ENCODE measurements at regions not wholly inside any gene's neighbourhood (a gene's known extent, or its start where the extent isn't known, plus 50 kb on each side); places are given as distances from the start of the nearest gene placed in this dataset.

DNA sequence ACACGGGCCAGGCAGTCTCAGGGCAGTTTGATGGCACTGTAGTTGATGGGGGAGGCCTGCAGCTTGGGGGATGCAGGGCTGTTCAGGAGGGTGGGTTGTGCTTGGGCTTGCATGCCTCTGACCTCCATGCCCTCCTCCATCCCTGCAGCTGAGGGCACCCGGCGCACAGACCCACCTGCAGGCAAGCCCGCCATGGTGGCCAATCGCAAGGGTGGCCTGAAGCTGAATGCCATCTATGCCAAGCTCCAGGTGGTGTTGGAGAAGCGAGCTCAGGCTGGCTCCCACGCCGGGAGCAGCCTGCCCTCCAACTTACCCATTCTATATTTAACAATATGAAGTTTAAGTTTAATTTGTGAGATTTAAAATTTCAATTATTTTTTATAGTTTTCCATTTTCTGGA is 228.7 kb upstream of the DPH6 start:
- intact Hi-C loops (cut with DNase I; ENCODE audit: low total_unique reads), result no loop called here
- H3K9me3 ChIP-seq, result no peaks in the 10 kb centered on the region
- H3K4me1 ChIP-seq, result no peaks in the 10 kb centered on the region
- no peak for TF ChIP-seq POLR2A (IDR thresholded peaks at IDR 0.05)
- TF ChIP-seq, protein P1, sequence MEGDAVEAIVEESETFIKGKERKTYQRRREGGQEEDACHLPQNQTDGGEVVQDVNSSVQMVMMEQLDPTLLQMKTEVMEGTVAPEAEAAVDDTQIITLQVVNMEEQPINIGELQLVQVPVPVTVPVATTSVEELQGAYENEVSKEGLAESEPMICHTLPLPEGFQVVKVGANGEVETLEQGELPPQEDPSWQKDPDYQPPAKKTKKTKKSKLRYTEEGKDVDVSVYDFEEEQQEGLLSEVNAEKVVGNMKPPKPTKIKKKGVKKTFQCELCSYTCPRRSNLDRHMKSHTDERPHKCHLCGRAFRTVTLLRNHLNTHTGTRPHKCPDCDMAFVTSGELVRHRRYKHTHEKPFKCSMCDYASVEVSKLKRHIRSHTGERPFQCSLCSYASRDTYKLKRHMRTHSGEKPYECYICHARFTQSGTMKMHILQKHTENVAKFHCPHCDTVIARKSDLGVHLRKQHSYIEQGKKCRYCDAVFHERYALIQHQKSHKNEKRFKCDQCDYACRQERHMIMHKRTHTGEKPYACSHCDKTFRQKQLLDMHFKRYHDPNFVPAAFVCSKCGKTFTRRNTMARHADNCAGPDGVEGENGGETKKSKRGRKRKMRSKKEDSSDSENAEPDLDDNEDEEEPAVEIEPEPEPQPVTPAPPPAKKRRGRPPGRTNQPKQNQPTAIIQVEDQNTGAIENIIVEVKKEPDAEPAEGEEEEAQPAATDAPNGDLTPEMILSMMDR (IDR thresholded peaks at IDR 0.05 in 4 of 5, conservative IDR thresholded peaks at IDR 0.05 in 1 of 5), result no peak
- ATAC-seq (no peak), DNase-seq (no peak)
- no peak overlapping the region for H3K27ac ChIP-seq
- in situ Hi-C loops (cut with MboI; ENCODE audit: low sequenced_read_pairs in 4 of 4), result no loop called here
- no peaks in the 10 kb centered on the region for H3K36me3 ChIP-seq
- H3K27me3 ChIP-seq, result no peaks in the 10 kb centered on the region
- H3K4me3 ChIP-seq, result no peak overlapping the region

DNA sequence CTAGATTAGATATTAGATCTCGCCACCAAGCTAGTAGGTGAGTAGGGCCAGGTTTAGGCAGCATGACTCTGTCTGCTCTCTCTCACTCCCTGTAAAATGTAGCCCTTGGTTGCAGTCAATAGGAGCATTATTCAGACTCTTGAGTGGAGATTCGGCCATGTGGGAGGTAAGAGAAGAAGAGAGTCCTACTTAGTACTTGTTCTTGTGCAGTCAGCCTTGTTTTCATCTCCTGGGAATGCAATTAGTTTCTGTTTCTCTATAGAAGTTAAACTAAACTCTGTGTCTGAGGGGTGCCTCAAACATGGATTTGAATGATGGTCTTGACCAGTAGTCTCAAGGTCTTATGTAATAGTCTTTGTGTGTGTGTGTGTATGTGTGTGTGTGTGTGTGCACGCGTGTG is 229.5 kb upstream of the DPH6 start:
- no peaks in the 10 kb centered on the region for H3K36me3 ChIP-seq
- intact Hi-C loops (cut with DNase I; ENCODE audit: low total_unique reads) (no loop called here), in situ Hi-C loops (cut with MboI; ENCODE audit: low sequenced_read_pairs in 4 of 4) (no loop called here)
- ATAC-seq (no peak), DNase-seq (no peak)
- H3K4me1 ChIP-seq, result no peaks in the 10 kb centered on the region
- TF ChIP-seq POLR2A (IDR thresholded peaks at IDR 0.05), result no peak
- TF ChIP-seq, protein P1 (IDR thresholded peaks at IDR 0.05 in 4 of 5, conservative IDR thresholded peaks at IDR 0.05 in 1 of 5), result no peak
- H3K27me3 ChIP-seq, result no peaks in the 10 kb centered on the region
- no peaks in the 10 kb centered on the region for H3K9me3 ChIP-seq
- no peak overlapping the region for H3K27ac ChIP-seq
- no peak overlapping the region for H3K4me3 ChIP-seq

DNA sequence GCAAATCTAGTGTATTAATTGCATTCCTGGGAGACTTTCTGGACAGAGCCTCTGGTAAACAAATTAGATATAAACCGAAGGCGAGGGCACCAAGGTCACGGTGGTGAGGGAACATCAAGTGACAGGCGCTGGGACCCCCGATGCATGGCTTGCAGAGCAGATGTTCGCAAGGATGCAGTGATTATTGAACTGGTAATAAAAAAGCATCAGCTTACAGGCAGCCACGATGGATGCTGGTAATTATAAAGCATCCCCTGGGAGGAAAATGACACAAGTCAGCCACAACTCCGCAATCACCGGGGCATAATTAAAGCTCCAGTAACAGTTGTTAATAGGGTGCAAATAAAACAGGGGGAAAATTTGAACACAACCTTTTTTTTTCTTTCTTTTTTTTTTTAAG is 231.1 kb upstream of the DPH6 start:
- no peaks in the 10 kb centered on the region for H3K4me1 ChIP-seq
- in situ Hi-C loops (cut with MboI; ENCODE audit: low sequenced_read_pairs in 4 of 4), result no loop called here
- no peaks in the 10 kb centered on the region for H3K36me3 ChIP-seq
- intact Hi-C loops (cut with DNase I; ENCODE audit: low total_unique reads), result no loop called here
- no peak overlapping the region for H3K4me3 ChIP-seq
- no peak overlapping the region for H3K27ac ChIP-seq
- H3K9me3 ChIP-seq, result no peaks in the 10 kb centered on the region
- DNase-seq (no peak), ATAC-seq (no peak)
- H3K27me3 ChIP-seq, result no peaks in the 10 kb centered on the region
- TF ChIP-seq, protein P1 (IDR thresholded peaks at IDR 0.05 in 4 of 5, conservative IDR thresholded peaks at IDR 0.05 in 1 of 5), result no peak
- TF ChIP-seq POLR2A (IDR thresholded peaks at IDR 0.05), result no peak

DNA sequence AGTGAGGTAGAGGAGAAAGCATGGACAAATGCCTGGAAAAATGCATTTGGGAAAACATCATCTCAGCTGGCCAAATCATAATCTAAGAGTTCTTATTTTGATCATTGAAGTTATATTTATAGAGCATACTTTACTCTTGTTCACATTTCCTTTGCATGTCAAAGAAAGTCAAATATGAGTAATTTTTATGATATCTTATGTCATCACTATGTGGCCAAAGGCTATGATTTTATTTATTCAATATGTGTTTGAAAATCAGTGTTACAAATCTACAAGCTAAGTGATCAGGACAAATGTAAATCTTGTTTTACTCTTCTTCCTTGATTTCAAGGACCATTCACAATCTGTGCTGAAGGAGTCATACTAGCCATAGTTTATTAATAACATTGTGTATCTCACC is 237.2 kb upstream of the DPH6 start:
- H3K9me3 ChIP-seq, result no peaks in the 10 kb centered on the region
- no peaks in the 10 kb centered on the region for H3K27me3 ChIP-seq
- no peaks in the 10 kb centered on the region for H3K4me1 ChIP-seq
- H3K4me3 ChIP-seq, result no peak overlapping the region
- H3K36me3 ChIP-seq, result no peaks in the 10 kb centered on the region
- in situ Hi-C loops (cut with MboI; ENCODE audit: low sequenced_read_pairs in 4 of 4) (no loop called here), intact Hi-C loops (cut with DNase I; ENCODE audit: low total_unique reads) (no loop called here)
- TF ChIP-seq, protein P1 (IDR thresholded peaks at IDR 0.05 in 4 of 5, conservative IDR thresholded peaks at IDR 0.05 in 1 of 5), result no peak
- no peak for TF ChIP-seq POLR2A (IDR thresholded peaks at IDR 0.05)
- ATAC-seq, result no peak
- no peak overlapping the region for H3K27ac ChIP-seq
- no peak for DNase-seq

DNA sequence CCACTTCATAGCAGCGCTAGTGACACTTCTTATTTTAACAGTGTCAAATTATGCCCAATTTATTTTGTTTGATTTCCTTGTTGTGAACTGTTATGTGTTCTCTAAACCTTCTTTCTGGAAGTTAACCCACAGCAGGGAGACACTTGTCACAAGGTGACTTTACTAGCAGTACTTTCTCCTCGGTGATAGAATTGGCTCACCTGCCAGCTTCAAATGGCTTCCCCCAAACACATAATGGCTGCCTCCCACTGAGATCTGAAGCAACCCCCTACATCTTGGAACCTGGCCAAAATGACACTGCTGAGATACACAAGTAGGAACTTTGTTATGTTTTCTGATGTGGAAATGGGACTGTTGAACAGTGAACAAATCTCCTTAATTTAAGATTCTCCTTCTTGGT is 238.8 kb upstream of the DPH6 start:
- no peak overlapping the region for H3K4me3 ChIP-seq

More for the DNA sequence above, 238.8 kb upstream of the DPH6 start:
- Histone ChIP-seq H3K4me1 (no peaks in the 10 kb centered on the region), H3K27ac (no peak overlapping the region), H3K27me3 (no peaks in the 10 kb centered on the region), H3K9me3 (no peaks in the 10 kb centered on the region), H3K36me3 (no peaks in the 10 kb centered on the region)
- in situ Hi-C loops (cut with MboI; ENCODE audit: low sequenced_read_pairs in 4 of 4), result no loop called here
- ATAC-seq, result no peak
- DNase-seq, result no peak
- intact Hi-C loops (cut with DNase I; ENCODE audit: low total_unique reads), result no loop called here
- no peak for TF ChIP-seq POLR2A (IDR thresholded peaks at IDR 0.05)
- TF ChIP-seq, protein P1 (IDR thresholded peaks at IDR 0.05 in 4 of 5, conservative IDR thresholded peaks at IDR 0.05 in 1 of 5), result no peak
